Thyroid gland (tissue), 4 donors: ENCODE measurements at regions not wholly inside any gene's neighbourhood (a gene's known extent, or its start where the extent isn't known, plus 50 kb on each side); places are given as distances from the start of the nearest gene placed in this dataset.

Experiments used
- DNase-seq, 2 donors: peaks; one replicate each; pipeline ENCODE4 v3.0.0-alpha.2; 2019
- H3K27ac ChIP-seq, 3 donors: fragments of 200-600 bp; sonication (generic); 1 replicate in 2 of 3; 2 replicates in 1 of 3; pipeline ENCODE4 v1.5.1; 2016 to 2019; ENCODE audit warnings: mild to moderate bottlenecking in 1 of 3, moderate library complexity in 1 of 3
- H3K27me3 ChIP-seq: fragments of 200-600 bp; sonication (generic); one replicate; pipeline ENCODE4 v1.5.1; 2019
- H3K36me3 ChIP-seq, 2 donors: fragments of 200-600 bp; sonication (generic); one replicate each; pipeline ENCODE4 v1.5.1; 2016 to 2019
- H3K4me1 ChIP-seq, 2 donors: fragments of 200-600 bp; sonication (generic); one replicate each; pipeline ENCODE4 v1.5.1; 2017 to 2019
- H3K4me3 ChIP-seq, 3 donors: fragments of 200-600 bp; sonication (generic); replicated peaks in 1 of 3; 1 replicate in 2 of 3; 2 replicates in 1 of 3; pipeline ENCODE4 v1.5.1; 2016; ENCODE audit warnings: mild to moderate bottlenecking in 1 of 3
- H3K9me3 ChIP-seq: fragments of 200-600 bp; sonication (generic); one replicate; pipeline ENCODE4 v1.5.1; 2017
- CTCF ChIP-seq, 6 experiments: fragments of 200-600 bp in 3 of 6; fragments of 450-650 bp in 3 of 6; sonication (generic) in 3 of 6; IDR thresholded peaks; one replicate each; pipeline ENCODE4 v1.5.1; 2016 to 2019; ENCODE audit warnings: antibody characterized with exemption in 6 of 6, mild to moderate bottlenecking in 2 of 6, inconsistent platforms in 1 of 6, moderate library complexity in 1 of 6
- POLR2A ChIP-seq, 2 donors: fragments of 450-650 bp; IDR thresholded peaks; one replicate each; pipeline ENCODE4 v1.6.1; 2017; ENCODE audit warnings: antibody characterized with exemption in 2 of 2, mild to moderate bottlenecking in 2 of 2, moderate library complexity in 1 of 2
- WGBS, 2 donors: methylation state at CpG; one replicate each; pipeline ENCODE4 v1.1.5; 2017; 5-methylcytosine and 5-hydroxymethylcytosine counted together
- intact Hi-C: fragments of 100-400 bp; cut with DNase I; formaldehyde crosslinking; loops from one replicate; pipeline ENCODE4 v1.15.1; 2023

- H3K9me3 ChIP-seq = no peaks in the 10 kb centered on the region
- H3K36me3 ChIP-seq = no peaks in the 10 kb centered on the region
- no peak overlapping the region for H3K4me3 ChIP-seq
- H3K4me1 ChIP-seq = peaks cover 17% of the 10 kb centered on the region in 2 donors
- WGBS, 2 donors = 82 to 83% methylated on average over 12 of the region's 12 CpGs
- no peaks in the 10 kb centered on the region for H3K27me3 ChIP-seq
- TF ChIP-seq CTCF (IDR thresholded peaks at IDR 0.05) = no peak
- TF ChIP-seq POLR2A (IDR thresholded peaks at IDR 0.05) = no peak
- peak overlapping the region in 1 of 3 donors; percentile 37 for H3K27ac ChIP-seq
- DNase-seq = no peak
- intact Hi-C loops = no loop called here
Measured at GRCh38 chr10:116000151-116000842, 272.7 kb downstream of the GFRA1 start.
